Astrocyte (in vitro differentiated cells and primary cell): ENCODE measurements at regions not wholly inside any gene's neighbourhood (a gene's known extent, or its start where the extent isn't known, plus 50 kb on each side); places are given as distances from the start of the nearest gene placed in this dataset.
A peak's percentile ranks its signal among the peaks of the same experiment; 100 is the strongest.

ENCODE experiments used
- DNase-seq: peaks from one replicate; pipeline ENCODE4 v3.0.0-alpha.2; 2010; ENCODE audit warnings: low read depth
- FAIRE-seq: peaks from 2 replicates; lab custom pipeline; 2011; peaks lifted over from hg19 to GRCh38; lab: Jason Lieb, UNC
- H2AFZ ChIP-seq: 2 replicates; pipeline ENCODE4 v1.6.0; 2012; ENCODE audit warnings: low read depth, low read length, inconsistent platforms
- H3K27ac ChIP-seq: 2 replicates; pipeline ENCODE4 v1.5.1; 2011; ENCODE audit warnings: low read depth, low read length, inconsistent platforms
- H3K27me3 ChIP-seq: 2 replicates; pipeline ENCODE4 v1.6.0; 2011; ENCODE audit warnings: low read length, inconsistent platforms; ENCODE audit not compliant: insufficient read depth
- H3K36me3 ChIP-seq: 2 replicates; pipeline ENCODE4 v1.5.1; 2011; ENCODE audit warnings: low read length, inconsistent platforms; ENCODE audit not compliant: insufficient read depth
- H3K4me1 ChIP-seq: 2 replicates; pipeline ENCODE4 v1.5.1; 2011; ENCODE audit warnings: low read length, inconsistent platforms; ENCODE audit not compliant: insufficient read depth
- H3K4me2 ChIP-seq: 2 replicates; pipeline ENCODE4 v1.6.0; 2012; ENCODE audit warnings: low read length, inconsistent platforms
- H3K4me3 ChIP-seq: 2 replicates; pipeline ENCODE4 v1.5.1; 2011; ENCODE audit warnings: low read depth, mild to moderate bottlenecking, low read length, inconsistent platforms; ENCODE audit not compliant: insufficient read depth
- H3K79me2 ChIP-seq: 2 replicates; pipeline ENCODE4 v1.6.0; 2012; ENCODE audit warnings: mild to moderate bottlenecking, low read length, inconsistent platforms; ENCODE audit not compliant: insufficient read depth
- H3K9ac ChIP-seq: 2 replicates; pipeline ENCODE4 v1.6.0; 2012; ENCODE audit warnings: mild to moderate bottlenecking, low read length, inconsistent platforms
- H3K9me3 ChIP-seq: 2 replicates; pipeline ENCODE4 v1.5.1; 2012; ENCODE audit warnings: low read depth, mild to moderate bottlenecking, low read length, inconsistent platforms; ENCODE audit not compliant: insufficient read depth
- H4K20me1 ChIP-seq: 2 replicates; pipeline ENCODE4 v1.6.0; 2012; ENCODE audit warnings: low read length, inconsistent platforms; ENCODE audit not compliant: insufficient read depth
- H3K27ac Mint-ChIP-seq: one replicate; pipeline ENCODE4 v1.8.0; 2021; ENCODE audit warnings: mild to moderate bottlenecking, mixed read lengths; ENCODE audit not compliant: unreplicated experiment
- H3K27me3 Mint-ChIP-seq: one replicate; pipeline ENCODE4 v1.8.0; 2021; ENCODE audit warnings: low read depth, mixed read lengths; ENCODE audit not compliant: unreplicated experiment
- H3K36me3 Mint-ChIP-seq: one replicate; pipeline ENCODE4 v1.8.0; 2021; ENCODE audit warnings: low read depth, mixed read lengths; ENCODE audit not compliant: unreplicated experiment
- H3K4me1 Mint-ChIP-seq: one replicate; pipeline ENCODE4 v1.8.0; 2021; ENCODE audit warnings: low read depth, mixed read lengths; ENCODE audit not compliant: unreplicated experiment
- H3K4me3 Mint-ChIP-seq: one replicate; pipeline ENCODE4 v1.8.0; 2021; ENCODE audit warnings: mild to moderate bottlenecking, moderate library complexity, mixed read lengths; ENCODE audit not compliant: unreplicated experiment
- H3K9me3 Mint-ChIP-seq: one replicate; pipeline ENCODE4 v1.8.0; 2021; ENCODE audit warnings: mild to moderate bottlenecking, mixed read lengths; ENCODE audit not compliant: unreplicated experiment
- EZH2 ChIP-seq: IDR thresholded peaks from 2 replicates; pipeline ENCODE4 v1.6.1; 2012; ENCODE audit warnings: mild to moderate bottlenecking, low read length, inconsistent platforms; ENCODE audit not compliant: insufficient read depth
- TF ChIP-seq, protein P1 (sequence below): IDR thresholded peaks from 2 replicates; pipeline ENCODE4 v1.5.1; 2011; ENCODE audit warnings: low read depth, mild to moderate bottlenecking, inconsistent platforms, low read length, moderate library complexity; ENCODE audit not compliant: insufficient read depth

DNA sequence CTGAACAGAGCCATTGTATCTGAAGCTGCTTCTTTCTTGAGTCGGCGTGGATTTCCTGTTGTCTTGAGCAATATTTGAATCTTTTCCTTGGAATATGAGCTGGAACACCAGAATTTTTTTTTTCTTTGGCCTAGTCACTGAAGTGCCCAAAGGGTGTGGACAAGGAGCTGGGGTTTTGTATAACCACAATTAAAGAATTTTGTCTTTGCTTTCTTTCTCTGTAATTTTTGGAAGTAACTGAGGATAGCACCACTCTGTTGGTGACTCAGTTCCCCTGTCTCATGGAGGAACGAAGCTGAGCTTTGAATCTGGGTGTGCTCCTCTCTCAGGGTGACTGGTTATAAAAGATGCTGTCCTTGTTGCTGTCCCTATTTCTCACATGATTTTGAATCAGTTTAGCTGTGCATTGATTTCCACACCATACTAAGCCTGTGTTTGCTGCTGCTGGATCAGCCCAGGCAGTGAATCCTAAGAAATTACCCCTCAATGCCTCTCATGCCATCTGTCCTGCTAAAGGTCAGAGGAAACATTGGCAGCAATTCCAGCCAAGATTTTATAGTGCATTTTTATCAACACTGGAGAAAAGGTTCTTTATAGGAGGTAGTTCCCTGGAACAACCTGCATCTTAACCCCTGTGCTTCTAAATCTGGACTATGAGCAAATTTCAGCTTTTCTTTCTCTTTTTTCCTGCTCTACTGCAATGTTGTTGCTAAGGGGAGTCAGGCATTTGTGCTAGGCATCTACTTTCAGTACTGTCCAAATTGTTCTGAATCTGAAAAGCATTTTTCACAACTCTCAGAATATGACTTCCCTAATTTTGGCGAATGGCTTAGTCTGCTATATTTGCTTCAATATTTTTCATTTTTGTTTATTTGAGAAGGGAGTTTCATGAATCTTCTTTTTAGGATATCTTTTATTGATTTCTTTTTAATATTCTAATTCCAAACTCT lies 540.8 kb downstream of the SOX6 start:
- no peak overlapping the region for H3K4me3 ChIP-seq
- H3K36me3 Mint-ChIP-seq, result no peaks in the 10 kb centered on the region
- no peaks in the 10 kb centered on the region for H3K9me3 ChIP-seq
- peak overlapping the region; percentile 35 for H2AFZ ChIP-seq
- peaks cover 23% of the 10 kb centered on the region for H3K4me1 Mint-ChIP-seq
- H3K27ac Mint-ChIP-seq, result peak overlapping the region; percentile 60
- peak overlapping the region; percentile 96 for H3K27ac ChIP-seq
- DNase-seq (peak; percentile 37), FAIRE-seq (no peak)
- no peaks in the 10 kb centered on the region for H3K9me3 Mint-ChIP-seq
- peak overlapping the region; percentile 46 for H3K4me2 ChIP-seq
- no peak overlapping the region for H3K4me3 Mint-ChIP-seq
- no peaks in the 10 kb centered on the region for H3K36me3 ChIP-seq
- H4K20me1 ChIP-seq, result no peaks in the 10 kb centered on the region
- peak overlapping the region; percentile 58 for H3K9ac ChIP-seq
- no peaks in the 10 kb centered on the region for H3K79me2 ChIP-seq
- no peak for TF ChIP-seq EZH2
- H3K4me1 ChIP-seq, result peaks cover 25% of the 10 kb centered on the region
- H3K27me3 ChIP-seq, result no peaks in the 10 kb centered on the region
- no peaks in the 10 kb centered on the region for H3K27me3 Mint-ChIP-seq

DNA sequence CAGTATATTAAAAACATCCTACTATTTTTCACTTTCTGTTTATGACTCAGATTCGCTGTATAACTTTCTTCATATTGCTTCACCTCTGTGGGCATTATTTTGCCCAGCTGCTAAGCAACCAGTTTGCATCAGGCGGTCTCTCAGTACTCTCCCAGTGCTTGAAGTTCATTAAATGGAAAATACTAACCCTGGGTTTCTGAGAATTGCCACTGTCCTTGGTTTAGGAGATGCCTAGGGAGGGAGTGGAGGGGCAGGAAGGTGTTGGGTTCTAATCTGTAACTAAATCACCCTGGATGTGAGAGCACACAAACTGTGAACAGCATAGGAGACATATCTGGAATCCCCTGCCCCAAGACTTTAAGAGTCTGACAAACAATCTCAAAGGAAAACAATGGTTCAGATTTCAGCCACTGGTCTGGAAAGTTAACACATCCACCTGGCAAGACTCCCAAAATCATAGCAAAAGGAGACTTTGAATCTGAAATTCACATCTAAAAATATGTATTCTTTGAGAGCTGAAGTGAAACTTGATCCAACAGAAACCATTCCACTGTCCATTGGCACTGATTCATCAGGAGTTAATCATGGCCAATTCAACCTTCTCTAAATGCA lies 540.0 kb downstream of the SOX6 start:
- no peaks in the 10 kb centered on the region for H3K27me3 Mint-ChIP-seq
- no peak for FAIRE-seq
- H3K9me3 Mint-ChIP-seq, result no peaks in the 10 kb centered on the region
- no peaks in the 10 kb centered on the region for H3K27me3 ChIP-seq
- TF ChIP-seq, protein P1, sequence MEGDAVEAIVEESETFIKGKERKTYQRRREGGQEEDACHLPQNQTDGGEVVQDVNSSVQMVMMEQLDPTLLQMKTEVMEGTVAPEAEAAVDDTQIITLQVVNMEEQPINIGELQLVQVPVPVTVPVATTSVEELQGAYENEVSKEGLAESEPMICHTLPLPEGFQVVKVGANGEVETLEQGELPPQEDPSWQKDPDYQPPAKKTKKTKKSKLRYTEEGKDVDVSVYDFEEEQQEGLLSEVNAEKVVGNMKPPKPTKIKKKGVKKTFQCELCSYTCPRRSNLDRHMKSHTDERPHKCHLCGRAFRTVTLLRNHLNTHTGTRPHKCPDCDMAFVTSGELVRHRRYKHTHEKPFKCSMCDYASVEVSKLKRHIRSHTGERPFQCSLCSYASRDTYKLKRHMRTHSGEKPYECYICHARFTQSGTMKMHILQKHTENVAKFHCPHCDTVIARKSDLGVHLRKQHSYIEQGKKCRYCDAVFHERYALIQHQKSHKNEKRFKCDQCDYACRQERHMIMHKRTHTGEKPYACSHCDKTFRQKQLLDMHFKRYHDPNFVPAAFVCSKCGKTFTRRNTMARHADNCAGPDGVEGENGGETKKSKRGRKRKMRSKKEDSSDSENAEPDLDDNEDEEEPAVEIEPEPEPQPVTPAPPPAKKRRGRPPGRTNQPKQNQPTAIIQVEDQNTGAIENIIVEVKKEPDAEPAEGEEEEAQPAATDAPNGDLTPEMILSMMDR, result no peak
- no peak for TF ChIP-seq EZH2
- no peak overlapping the region for H2AFZ ChIP-seq
- H3K9ac ChIP-seq, result peak overlapping the region; percentile 75
- H3K27ac Mint-ChIP-seq, result peak overlapping the region; percentile 64
- no peaks in the 10 kb centered on the region for H3K9me3 ChIP-seq
- no peaks in the 10 kb centered on the region for H3K36me3 Mint-ChIP-seq
- H3K4me1 Mint-ChIP-seq, result peaks cover 23% of the 10 kb centered on the region
- peak overlapping the region; percentile 61 for H3K4me2 ChIP-seq
- no peaks in the 10 kb centered on the region for H3K79me2 ChIP-seq
- H3K4me3 Mint-ChIP-seq, result no peak overlapping the region
- H3K4me3 ChIP-seq, result peak overlapping the region; percentile 11
- H3K36me3 ChIP-seq, result no peaks in the 10 kb centered on the region
- peak; percentile 88 for DNase-seq
- H4K20me1 ChIP-seq, result no peaks in the 10 kb centered on the region
- H3K4me1 ChIP-seq, result peaks cover 25% of the 10 kb centered on the region
- H3K27ac ChIP-seq, result peak overlapping the region; percentile 96

DNA sequence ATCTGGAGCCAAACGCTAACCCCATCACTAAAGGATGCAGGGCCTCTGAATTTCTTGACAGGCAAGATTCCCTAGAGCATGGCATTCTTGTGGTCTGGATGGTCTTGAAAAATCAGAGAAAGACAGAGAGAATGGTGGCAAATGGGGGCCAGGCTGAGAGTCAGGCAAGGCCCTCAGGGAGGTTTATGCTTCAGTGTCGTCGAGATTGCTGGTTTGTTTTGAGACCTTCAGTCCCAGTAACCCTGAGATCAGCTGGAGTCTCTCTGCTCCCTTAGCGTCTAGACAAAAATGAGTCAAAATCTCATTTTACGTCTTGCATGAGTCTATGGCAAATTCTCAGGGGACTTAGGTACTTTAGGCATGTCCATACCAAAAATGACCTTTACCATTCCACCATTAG lies 539.3 kb downstream of the SOX6 start:
- Histone ChIP-seq H3K79me2 (no peaks in the 10 kb centered on the region), H3K36me3 (no peaks in the 10 kb centered on the region), H3K4me1 (peaks cover 25% of the 10 kb centered on the region), H3K27ac (peak overlapping the region; percentile 96), H3K27me3 (no peaks in the 10 kb centered on the region), H2AFZ (no peak overlapping the region), H3K4me2 (peak overlapping the region; percentile 61), H3K4me3 (no peak overlapping the region), H3K9ac (peak overlapping the region; percentile 75), H4K20me1 (no peaks in the 10 kb centered on the region), H3K9me3 (no peaks in the 10 kb centered on the region)
- H3K27me3 Mint-ChIP-seq, result no peaks in the 10 kb centered on the region
- H3K36me3 Mint-ChIP-seq, result no peaks in the 10 kb centered on the region
- DNase-seq (peak; percentile 63), FAIRE-seq (no peak)
- peaks cover 23% of the 10 kb centered on the region for H3K4me1 Mint-ChIP-seq
- H3K27ac Mint-ChIP-seq, result peak overlapping the region; percentile 64
- peaks cover 2% of the 10 kb centered on the region for H3K9me3 Mint-ChIP-seq
- no peak for TF ChIP-seq EZH2
- TF ChIP-seq, protein P1, result peak; percentile 4
- no peak overlapping the region for H3K4me3 Mint-ChIP-seq
